Spinal cord (tissue), 9 donors: ENCODE measurements at regions not wholly inside any gene's neighbourhood (a gene's known extent, or its start where the extent isn't known, plus 50 kb on each side); places are given as distances from the start of the nearest gene placed in this dataset.

Source experiments
- DNase-seq, 6 donors: peaks; one replicate each; pipeline versions ENCODE4 v3.0.0 to v3.0.0-alpha.2; 2013 to 2015; ENCODE audit warnings: low spot score in 6 of 6, low read depth in 4 of 6
- H3K27ac ChIP-seq: one replicate; pipeline ENCODE4 v1.5.1; 2013; ENCODE audit warnings: low read depth, low read length, control low read depth
- H3K27me3 ChIP-seq: one replicate; pipeline ENCODE4 v1.6.1; 2013; ENCODE audit warnings: low read length; ENCODE audit not compliant: control insufficient read depth, insufficient read depth
- H3K36me3 ChIP-seq: one replicate; pipeline ENCODE4 v1.6.1; 2013; ENCODE audit warnings: low read length; ENCODE audit not compliant: control insufficient read depth, insufficient read depth
- H3K4me1 ChIP-seq: one replicate; pipeline ENCODE4 v1.6.1; 2013; ENCODE audit warnings: low read length; ENCODE audit not compliant: control insufficient read depth, insufficient read depth
- H3K4me3 ChIP-seq: one replicate; pipeline ENCODE4 v1.5.1; 2013; ENCODE audit warnings: low read depth, low read length, control low read depth
- H3K9me3 ChIP-seq: one replicate; pipeline ENCODE4 v1.6.1; 2013; ENCODE audit warnings: low read length; ENCODE audit not compliant: control insufficient read depth, insufficient read depth
- WGBS: methylation state at CpG from one replicate; pipeline ENCODE4 v1.1.5; 2013; ENCODE audit warnings: missing lambda C conversion rate; ENCODE audit not compliant: insufficient coverage; 5-methylcytosine and 5-hydroxymethylcytosine counted together
- donor health status: healthy.

GRCh38 chr15:38042707-38043445 lies 108.4 kb downstream of the TMCO5A start:
- DNase-seq, result peak in 1 of 6 donors; percentile 31
- Histone ChIP-seq H3K27me3 (no peaks in the 10 kb centered on the region), H3K4me1 (peaks cover 8% of the 10 kb centered on the region), H3K36me3 (no peaks in the 10 kb centered on the region), H3K4me3 (no peak overlapping the region), H3K27ac (no peak overlapping the region), H3K9me3 (no peaks in the 10 kb centered on the region)
- 49% methylated on average over 7 of the region's 9 CpGs for WGBS

- Histone ChIP-seq H3K36me3 (no peaks in the 10 kb centered on the region), H3K27ac (no peak overlapping the region), H3K4me1 (peaks cover 8% of the 10 kb centered on the region), H3K27me3 (no peaks in the 10 kb centered on the region), H3K4me3 (no peak overlapping the region), H3K9me3 (no peaks in the 10 kb centered on the region)
- no CpG with 5 or more reads among the region's 4 CpGs for WGBS
- DNase-seq, result no peak
Measured at GRCh38 chr15:38046257-38047051, 112.0 kb downstream of the TMCO5A start.

- no peaks in the 10 kb centered on the region for H3K9me3 ChIP-seq
- no peaks in the 10 kb centered on the region for H3K27me3 ChIP-seq
- no peaks in the 10 kb centered on the region for H3K36me3 ChIP-seq
- peak in 1 of 6 donors; percentile 14 for DNase-seq
- peaks cover 2% of the 10 kb centered on the region for H3K4me1 ChIP-seq
- no peak overlapping the region for H3K27ac ChIP-seq
- no peak overlapping the region for H3K4me3 ChIP-seq
- WGBS, result 63% methylated on average over 2 of the region's 3 CpGs
Measured at GRCh38 chr15:38048001-38048455, 113.6 kb downstream of the TMCO5A start.

GRCh38 chr15:38049891-38050290 lies 115.5 kb downstream of the TMCO5A start:
- Histone ChIP-seq H3K27ac (no peak overlapping the region), H3K27me3 (no peaks in the 10 kb centered on the region), H3K4me1 (no peaks in the 10 kb centered on the region), H3K9me3 (no peaks in the 10 kb centered on the region), H3K4me3 (no peak overlapping the region), H3K36me3 (no peaks in the 10 kb centered on the region)
- WGBS, result 74% methylated on average over 3 of the region's 4 CpGs
- peak in 1 of 6 donors; percentile 52 for DNase-seq

GRCh38 chr15:38050529-38051448 lies 116.3 kb downstream of the TMCO5A start:
- H3K4me1 ChIP-seq, result no peaks in the 10 kb centered on the region
- no peaks in the 10 kb centered on the region for H3K27me3 ChIP-seq
- no peak for DNase-seq
- H3K4me3 ChIP-seq, result no peak overlapping the region
- no peaks in the 10 kb centered on the region for H3K9me3 ChIP-seq
- 20% methylated on average over 1 of the region's 4 CpGs for WGBS
- H3K36me3 ChIP-seq, result no peaks in the 10 kb centered on the region
- H3K27ac ChIP-seq, result no peak overlapping the region

GRCh38 chr15:38053205-38053604 lies 118.8 kb downstream of the TMCO5A start:
- H3K4me3 ChIP-seq, result no peak overlapping the region
- no peaks in the 10 kb centered on the region for H3K27me3 ChIP-seq
- no peak for DNase-seq
- H3K27ac ChIP-seq, result no peak overlapping the region
- H3K4me1 ChIP-seq, result no peaks in the 10 kb centered on the region
- 80% methylated on average over 1 of the region's 2 CpGs for WGBS
- H3K36me3 ChIP-seq, result no peaks in the 10 kb centered on the region
- H3K9me3 ChIP-seq, result no peaks in the 10 kb centered on the region

- WGBS, result no CpG with 5 or more reads among the region's 3 CpGs
- no peaks in the 10 kb centered on the region for H3K4me1 ChIP-seq
- H3K36me3 ChIP-seq, result no peaks in the 10 kb centered on the region
- H3K4me3 ChIP-seq, result no peak overlapping the region
- no peaks in the 10 kb centered on the region for H3K9me3 ChIP-seq
- H3K27ac ChIP-seq, result no peak overlapping the region
- H3K27me3 ChIP-seq, result no peaks in the 10 kb centered on the region
- DNase-seq, result no peak
Measured at GRCh38 chr15:38053776-38054175, 119.3 kb downstream of the TMCO5A start.

- Histone ChIP-seq H3K36me3 (no peaks in the 10 kb centered on the region), H3K4me3 (no peak overlapping the region), H3K4me1 (no peaks in the 10 kb centered on the region), H3K9me3 (no peaks in the 10 kb centered on the region), H3K27ac (no peak overlapping the region), H3K27me3 (no peaks in the 10 kb centered on the region)
- DNase-seq, result no peak
Measured at GRCh38 chr15:38054488-38054887, 120.0 kb downstream of the TMCO5A start.

GRCh38 chr15:38058596-38059075 lies 124.2 kb downstream of the TMCO5A start:
- WGBS, result 62% methylated on average over 6 of the region's 11 CpGs
- no peak for DNase-seq
- Histone ChIP-seq H3K36me3 (no peaks in the 10 kb centered on the region), H3K4me3 (no peak overlapping the region), H3K27ac (no peak overlapping the region), H3K4me1 (no peaks in the 10 kb centered on the region), H3K27me3 (no peaks in the 10 kb centered on the region), H3K9me3 (no peaks in the 10 kb centered on the region)
